Right lobe of liver (tissue), 4 donors: ENCODE measurements at regions not wholly inside any gene's neighbourhood (a gene's known extent, or its start where the extent isn't known, plus 50 kb on each side); places are given as distances from the start of the nearest gene placed in this dataset.

Source experiments
- CTCF ChIP-seq, 4 donors: fragments of 200-600 bp in 3 of 4; fragments of 450-650 bp in 1 of 4; IDR thresholded peaks; one replicate each; pipeline versions ENCODE4 v1.5.1 to v1.8.0; 2016 to 2022; ENCODE audit warnings: antibody characterized with exemption in 4 of 4, mild to moderate bottlenecking in 2 of 4
- POLR2A ChIP-seq: fragments of 450-650 bp; IDR thresholded peaks from one replicate; pipeline ENCODE4 v1.6.1; 2017; ENCODE audit warnings: antibody characterized with exemption, mild to moderate bottlenecking
- donor health status: DM: no; HTN: no; CAD: no.
- donor health status: DM: no; HTN: no; CAD: no.
- donor health status: DM: no; HTN: yes; CAD: no.

GRCh38 chr2:17270894-17271293 lies 247.3 kb downstream of the RAD51AP2 start:
- TF ChIP-seq CTCF (IDR thresholded peaks at IDR 0.05) (no peak), POLR2A (no peak)
